Fibroblast of the conjunctiva (primary cell): ENCODE measurements at regions not wholly inside any gene's neighbourhood (a gene's known extent, or its start where the extent isn't known, plus 50 kb on each side); places are given as distances from the start of the nearest gene placed in this dataset.

ENCODE experiments used
- DNase-seq: peaks from one replicate; pipeline ENCODE4 v3.0.0-alpha.2; 2010; ENCODE audit warnings: low read depth

DNA sequence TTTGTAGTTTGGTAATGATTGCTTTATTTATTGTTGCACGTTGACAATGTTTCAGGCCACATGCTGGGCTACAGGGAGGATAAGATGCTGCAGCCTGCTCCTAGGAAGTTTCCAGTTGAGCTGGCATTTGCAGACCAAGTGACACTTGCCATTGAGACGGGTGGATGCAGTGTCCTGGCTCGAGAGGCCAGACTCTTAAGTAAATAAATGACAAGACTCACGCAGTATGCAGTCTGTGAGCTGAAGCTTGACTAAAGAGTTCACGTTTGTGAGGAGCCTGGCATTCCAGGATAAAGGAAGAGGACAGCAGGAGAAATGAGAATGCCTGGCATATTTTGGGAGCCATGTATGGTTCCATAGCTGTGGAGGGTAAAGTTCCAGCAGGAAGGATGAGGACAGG, 105.8 kb downstream of the BAMBI start:
- DNase-seq = no peak

DNA sequence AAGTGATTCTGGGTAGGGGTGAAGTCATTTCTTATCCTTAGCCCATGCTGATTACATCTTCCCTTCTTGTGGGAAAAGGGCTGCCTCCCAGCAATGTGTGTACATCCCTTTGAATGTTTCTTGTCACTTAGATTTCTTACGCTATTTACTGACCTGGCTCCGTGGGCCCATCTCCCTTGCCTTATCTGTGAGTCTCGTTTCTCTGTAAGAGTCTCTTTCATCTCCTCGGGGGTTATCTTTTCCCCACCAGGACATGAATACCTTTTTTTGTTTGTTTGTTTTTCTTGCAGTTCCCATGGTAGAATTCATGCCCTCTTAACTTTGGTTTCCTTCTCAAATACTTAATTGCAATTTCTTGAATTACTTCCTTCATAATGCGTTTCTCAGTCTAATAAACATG, 107.7 kb downstream of the BAMBI start:
- DNase-seq = no peak

DNA sequence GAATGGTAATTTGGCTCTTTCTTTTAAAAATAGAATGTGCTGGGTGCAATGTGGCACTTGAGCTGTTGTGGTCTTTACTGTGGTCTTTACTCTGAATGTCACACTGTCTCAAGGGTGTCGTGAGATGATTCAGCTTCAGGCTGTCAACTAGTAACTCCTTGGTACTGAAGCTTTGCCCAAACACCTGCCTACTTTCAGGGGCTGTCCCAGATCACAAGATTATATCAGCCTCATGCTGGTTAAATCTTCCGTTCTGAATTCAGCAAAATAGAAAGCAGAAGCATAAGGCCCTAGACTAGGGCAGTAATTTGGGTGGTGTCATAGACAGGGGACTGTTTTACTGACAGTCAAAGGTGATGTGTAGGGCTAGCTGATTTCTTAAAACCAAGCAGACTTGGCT, 110.9 kb downstream of the BAMBI start:
- DNase-seq = no peak

DNA sequence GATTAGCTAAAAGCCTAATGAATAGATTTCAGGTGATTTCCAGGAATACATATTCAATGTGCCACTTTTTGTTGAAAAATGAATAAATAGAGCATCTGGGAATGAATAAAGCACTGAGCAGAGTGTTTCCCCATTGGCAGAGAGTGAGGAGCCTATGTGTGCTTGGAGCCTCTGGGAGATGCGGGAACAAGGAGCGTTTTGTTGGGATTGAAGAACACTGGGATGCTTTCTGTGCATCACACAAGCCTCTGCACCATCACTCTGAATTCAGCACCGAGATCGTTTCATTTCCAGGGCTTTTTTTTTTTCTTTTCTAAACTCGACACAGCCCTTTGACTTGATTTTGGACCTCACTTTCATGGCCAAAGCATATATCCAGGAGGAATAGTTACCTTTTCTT, 111.4 kb downstream of the BAMBI start:
- DNase-seq = no peak

DNA sequence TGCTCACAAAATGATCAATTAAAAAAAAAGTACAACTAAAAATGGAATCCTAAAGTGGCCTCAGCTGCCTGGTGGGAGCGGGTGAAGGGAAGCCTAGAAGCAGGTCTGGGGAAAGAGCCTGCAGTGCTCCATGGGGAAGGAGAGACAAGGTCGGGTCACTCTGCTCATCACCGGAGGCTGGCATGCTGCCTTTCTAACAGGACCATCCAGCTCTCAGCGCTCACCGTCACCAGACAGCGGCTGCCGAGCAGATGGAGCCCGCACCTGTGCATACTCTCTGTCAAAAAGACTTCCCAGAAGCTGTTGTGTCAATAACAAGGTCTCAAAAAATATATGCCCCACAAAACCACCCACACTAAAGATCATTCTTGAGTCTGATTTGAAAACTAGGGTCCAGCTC, 112.8 kb downstream of the BAMBI start:
- no peak for DNase-seq

DNA sequence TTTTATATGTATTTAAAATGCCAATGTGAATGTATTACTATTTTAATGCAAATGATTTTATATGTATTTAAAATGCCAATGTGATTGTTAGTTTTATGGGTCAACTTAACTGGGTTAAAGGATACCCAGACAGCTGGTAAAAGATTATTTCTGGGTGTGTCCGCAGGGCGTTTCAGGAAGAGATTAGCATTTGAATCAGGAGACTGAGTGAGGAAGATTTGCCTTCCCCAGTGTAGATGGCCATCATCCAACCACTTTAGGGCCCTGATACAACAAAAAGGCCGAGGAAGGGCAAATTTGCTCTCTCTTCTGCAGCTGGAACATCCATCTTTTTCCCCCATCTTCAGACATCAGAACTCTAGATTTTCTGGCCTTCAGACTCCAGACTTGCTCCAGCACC, 116.2 kb downstream of the BAMBI start:
- no peak for DNase-seq

DNA sequence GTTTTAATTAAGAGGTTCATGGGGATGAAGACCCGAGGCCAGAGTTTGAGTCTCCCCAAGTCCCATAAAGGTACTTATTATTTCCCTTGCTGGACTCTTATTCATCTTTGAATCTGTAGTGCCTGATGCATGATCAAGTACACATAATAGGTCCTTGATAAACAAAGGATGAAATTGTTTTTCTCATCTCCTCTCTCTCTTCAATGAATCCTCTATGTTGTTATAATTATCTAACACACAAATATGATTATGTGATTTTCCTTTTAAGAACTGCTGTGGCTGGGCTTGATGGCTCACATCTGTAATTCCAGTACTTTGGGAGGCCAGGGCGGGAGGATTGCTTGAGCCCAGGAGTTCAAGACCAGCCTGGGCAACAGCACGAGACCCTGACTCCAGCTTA, 117.7 kb downstream of the BAMBI start:
- DNase-seq = no peak

DNA sequence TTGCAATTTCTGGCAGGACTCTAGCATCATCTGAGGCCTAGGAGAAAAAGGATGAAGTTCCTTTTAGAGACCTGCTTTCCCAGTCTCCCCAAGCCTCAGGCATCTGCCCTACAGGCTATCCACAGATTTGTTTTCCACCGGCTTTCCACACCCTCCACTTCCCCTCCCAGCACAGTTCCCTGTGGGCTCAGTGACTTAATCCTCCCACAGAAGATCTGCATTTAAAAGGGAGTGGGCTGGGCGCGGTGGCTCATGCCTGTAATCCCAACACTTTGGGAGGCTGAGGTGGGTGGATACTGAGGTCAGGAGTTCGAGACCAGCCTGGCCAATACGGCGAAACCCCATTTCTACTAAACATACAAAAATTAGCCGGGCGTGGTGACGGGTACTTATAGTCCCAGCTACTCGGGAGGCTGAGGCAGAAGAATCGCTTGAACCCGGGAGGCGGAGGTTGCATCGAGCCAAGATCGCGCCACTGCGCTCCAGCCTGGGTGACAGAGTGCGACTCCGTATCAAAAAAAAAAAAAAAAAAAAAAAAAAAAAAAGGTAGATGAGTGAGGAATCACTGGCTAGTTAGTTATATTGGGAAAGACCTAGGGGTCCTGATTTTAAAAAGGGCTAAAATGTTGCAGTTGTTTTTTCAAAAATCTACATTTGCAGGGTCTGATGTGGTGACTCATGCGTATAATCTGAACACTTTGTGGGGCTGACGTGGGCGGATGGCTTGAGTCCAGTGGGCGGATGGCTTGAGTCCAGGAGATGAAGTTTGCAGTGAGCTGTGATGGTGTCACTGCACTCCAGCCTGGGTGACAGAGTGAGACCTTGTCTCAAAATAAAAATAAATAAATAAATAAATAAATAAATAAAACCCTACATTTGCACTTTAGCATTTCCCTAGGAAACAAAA, 119.5 kb downstream of the BAMBI start:
- DNase-seq = peak; percentile 12

DNA sequence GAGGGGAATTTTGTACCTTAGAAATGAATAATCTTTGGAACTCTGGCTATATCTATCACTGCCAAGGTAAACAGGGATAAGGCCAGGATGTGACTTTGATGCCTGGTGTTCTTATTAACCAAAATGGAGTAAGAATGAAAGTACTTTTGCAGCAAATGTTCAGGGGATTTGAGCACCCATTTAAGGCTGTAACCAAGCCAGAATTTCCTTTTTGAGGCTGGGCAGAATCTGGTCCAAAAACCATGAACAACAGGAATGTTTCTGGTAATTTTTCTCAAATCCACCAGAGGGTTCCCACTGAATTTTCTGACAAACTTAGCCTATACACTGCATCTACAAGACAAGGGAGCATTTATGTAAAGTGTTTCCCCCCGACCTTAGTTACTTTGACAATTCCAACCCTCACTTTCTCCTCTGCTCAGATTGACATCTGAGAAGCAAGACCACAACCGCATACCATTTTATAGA, 120.6 kb downstream of the BAMBI start:
- no peak for DNase-seq

DNA sequence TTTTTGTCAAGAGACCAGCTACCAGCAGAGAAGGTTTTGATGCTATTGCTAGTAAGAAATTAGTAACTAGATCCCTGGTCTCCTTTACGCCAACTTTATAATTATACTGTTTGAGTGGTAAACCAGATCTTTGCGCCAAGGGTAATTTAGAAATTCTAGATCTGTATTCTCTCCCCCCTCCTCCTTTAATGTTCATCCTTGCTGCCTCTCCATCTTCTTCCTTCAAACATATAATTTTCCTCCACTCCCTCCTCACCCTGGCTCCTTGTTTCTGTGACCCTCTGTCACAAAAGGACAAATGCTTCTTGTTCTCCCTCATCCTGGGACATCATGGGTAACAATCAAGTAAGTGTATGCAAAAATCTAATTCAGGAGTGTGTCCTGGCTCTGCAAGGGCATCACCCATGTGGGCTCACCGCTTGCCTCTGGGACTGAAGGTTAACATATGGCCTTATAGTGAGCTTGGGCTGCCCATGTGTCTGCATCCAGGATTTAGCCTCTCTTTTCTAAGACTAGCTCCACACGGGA, 121.2 kb downstream of the BAMBI start:
- DNase-seq = no peak

DNA sequence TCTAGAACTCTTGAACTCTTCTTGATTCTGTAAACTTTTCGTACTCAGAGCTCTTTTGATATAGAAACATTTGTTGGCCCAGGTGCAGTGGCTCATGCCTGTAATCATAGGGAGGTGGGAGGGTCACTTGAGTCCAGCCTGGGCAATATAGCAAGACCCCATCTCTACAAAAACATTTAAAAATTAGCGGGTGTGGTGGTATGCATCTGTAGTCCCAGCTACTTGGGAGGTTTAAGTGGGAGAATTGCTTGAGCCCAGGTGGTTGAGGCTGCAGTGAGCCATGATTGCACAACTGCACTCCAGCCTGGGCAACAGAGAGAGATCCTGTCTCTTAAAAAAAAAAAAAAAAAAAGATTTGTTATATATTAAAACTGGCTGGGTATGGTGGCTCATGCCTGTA, 121.6 kb downstream of the BAMBI start:
- no peak for DNase-seq

DNA sequence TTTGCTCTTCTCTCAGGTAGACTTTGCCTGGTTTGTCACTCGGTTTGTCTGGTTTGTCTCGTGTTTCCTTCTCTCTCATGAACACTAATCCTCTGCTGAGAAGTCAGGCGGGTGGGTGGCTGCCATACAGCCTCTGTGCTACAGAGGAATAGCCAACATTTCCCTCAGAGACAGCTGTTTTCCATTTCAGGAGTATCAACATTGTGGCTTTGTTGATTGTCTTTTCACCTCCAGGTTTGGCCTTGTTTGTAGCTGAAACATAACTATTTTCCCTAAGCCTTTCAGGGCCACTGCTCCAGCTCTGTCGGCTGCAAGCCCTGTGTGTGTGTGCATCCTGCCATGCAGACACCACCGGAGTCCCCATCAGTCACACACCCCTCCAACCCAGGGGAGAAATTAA, 122.8 kb downstream of the BAMBI start:
- no peak for DNase-seq

DNA sequence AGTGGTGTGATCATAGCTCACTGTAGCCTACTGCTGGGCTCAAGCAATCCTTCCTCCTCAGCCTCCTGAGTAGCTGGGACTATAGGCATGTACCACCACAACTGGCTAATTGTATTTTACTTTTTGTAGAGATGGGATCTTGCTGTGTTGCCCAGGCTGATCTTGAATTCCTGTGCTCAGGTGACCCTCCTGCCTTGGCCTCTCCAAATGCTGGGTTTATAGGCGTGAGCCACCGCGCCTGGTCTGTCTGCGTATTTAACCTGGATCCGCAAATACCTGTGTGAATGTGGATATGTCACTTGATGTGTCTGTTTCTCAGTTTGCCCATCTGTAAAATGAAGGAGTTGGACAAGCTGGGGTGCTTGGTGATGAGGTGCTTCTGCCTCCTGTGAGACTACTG, 123.9 kb downstream of the BAMBI start:
- DNase-seq = no peak

DNA sequence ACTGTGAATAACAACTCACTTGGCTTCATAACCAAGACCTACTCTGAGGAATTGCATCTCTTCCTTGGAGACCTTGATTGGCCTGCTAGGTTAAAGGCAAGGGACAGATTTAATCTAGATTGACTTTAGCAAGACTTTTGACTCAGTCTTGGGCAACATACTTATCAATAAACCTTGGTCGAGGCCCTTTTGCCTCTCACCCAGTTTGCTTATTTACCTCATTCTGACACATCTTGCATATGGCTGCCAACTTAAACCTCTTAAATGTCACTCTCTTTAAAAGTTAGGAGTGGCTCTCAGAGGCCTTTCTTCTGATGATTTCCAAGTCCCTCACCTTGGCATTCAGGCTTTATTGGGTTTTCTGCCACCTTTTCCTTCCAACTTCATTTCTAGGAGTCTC, 124.5 kb downstream of the BAMBI start:
- no peak for DNase-seq

DNA sequence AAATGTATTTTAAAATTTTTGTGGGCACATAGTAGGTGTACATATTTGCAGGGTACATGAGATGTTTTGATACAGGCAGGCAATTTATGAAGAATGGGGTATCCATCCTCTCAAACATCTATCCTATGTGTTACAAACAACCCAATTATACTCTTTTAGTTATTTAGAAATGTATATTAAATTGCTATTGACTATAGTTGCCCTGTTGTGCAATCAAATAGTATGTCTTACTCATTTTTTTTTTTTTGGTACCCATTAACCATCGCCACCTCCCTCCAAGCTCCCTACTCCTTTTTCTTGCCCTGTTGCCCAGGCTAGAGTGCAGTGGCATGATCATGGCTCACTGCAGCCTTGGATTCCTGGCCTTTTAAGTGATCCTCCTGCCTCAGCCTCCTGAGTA, 128.1 kb downstream of the BAMBI start:
- DNase-seq = no peak

DNA sequence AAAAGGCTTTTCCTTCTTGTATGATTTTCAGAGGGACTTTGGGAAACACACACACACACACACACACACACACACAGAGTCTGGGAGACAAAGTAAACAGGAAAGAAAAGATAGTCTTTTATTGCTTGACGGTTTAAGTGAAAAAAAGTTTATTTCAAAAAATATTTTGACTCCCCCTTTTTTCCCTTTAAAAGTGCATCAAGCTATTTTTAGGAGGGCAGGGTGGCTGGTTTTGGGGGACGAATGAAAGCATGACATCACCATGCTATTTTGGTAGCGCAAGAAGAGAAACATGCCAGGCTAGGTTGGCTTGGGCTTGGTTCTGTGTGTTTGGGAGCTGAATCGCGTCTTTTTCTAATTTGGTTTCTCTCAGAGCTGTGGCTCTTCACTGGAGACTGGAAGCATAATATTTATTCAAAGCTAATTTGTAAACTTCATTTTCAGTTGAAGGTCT, 129.2 kb downstream of the BAMBI start:
- DNase-seq = no peak

DNA sequence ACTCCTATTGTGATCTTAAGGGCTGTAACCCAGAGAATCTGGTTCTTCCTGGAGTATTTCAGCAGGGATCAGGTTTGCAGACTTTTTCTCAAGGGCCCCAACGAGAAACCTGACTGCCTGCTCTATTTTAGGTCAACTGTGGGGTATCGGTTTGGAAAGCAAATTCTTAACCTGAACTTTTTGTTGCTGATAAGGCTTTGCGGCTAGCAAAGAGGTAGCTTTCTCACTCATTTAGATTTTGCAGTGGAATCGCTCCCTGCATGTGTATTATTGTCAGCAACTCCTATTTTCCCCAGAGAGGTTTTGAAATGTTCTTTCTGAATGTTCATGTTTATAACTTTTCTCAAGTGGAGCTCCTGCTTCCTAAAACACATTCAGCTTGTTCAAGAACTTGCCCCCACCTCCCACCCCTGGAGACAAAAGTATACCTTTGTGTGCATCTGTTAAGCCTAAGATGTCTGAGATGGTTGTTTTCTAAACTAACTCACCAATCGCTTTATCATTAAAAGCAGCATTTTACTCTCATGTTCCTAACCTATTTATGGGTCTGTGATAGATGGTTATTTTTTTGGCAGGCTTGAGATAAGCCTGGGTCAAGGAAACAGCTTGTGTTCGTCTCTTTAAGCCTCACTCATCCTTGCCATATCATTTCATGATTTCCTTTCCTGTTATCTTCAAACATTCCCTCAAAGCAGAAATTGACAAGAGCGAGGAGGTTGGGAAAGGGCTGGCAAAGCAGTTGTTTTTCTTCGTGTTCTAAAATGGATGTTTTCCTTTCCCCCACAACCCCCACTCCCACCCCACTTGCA, 129.8 kb downstream of the BAMBI start:
- no peak for DNase-seq

DNA sequence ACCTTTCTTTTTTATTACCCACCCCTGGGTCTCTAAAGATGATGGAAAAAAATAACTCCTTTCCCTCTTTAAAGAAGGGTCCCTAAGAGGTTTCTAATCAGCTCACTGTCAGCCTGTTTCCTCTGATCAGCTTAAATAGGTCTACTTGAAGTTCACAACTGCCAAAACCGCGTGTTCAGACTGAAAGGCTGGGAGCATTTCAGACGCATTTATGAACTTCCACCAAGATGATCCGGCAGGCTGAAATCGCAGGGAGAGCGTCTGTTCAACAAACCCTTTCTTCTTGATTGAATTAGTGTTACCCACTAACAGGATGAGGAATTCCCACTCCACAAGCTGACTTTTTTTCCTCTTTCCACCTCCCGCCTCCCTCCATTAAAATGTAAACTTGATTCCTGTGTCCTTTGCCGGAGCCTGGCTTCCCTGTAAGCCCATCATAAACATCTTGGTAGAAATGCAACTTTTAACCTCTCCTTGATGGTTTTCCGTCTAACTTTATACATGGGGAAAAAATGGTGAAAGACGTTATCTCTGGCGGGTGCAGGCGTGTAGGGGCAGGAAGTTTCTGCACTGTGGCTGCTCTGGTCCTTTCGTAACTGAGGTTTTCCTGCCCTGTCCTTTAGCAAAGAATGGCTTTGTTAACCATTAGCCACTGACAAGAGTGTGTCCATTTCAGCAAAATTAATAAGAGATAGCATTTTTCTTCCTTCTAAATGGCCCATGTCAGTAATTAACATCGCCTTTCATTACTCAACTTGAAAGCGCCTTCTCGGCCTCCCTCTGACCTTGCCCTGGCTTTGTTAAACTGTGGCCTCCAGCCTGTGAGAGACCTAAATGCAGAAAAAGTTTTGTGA, 130.7 kb downstream of the BAMBI start:
- no peak for DNase-seq

DNA sequence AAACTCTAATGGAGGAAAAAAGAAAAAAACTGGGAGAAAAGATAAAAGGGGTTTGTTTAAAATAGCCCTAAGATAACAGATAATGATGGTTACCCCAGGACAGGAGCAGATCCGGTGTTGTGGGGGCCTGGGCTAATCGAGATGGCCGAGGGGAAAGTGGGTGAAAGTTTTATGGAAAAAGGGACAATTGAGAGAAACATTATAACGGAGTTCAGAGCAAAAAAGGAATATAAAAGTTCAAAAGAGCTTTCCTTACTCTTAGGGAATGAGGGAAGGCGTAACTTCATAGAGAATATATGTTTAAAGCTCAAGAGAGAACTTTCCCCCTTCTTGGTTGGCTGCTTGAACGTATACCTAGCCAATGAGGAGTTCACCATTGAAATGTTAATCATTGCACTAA, 131.4 kb downstream of the BAMBI start:
- DNase-seq = no peak

DNA sequence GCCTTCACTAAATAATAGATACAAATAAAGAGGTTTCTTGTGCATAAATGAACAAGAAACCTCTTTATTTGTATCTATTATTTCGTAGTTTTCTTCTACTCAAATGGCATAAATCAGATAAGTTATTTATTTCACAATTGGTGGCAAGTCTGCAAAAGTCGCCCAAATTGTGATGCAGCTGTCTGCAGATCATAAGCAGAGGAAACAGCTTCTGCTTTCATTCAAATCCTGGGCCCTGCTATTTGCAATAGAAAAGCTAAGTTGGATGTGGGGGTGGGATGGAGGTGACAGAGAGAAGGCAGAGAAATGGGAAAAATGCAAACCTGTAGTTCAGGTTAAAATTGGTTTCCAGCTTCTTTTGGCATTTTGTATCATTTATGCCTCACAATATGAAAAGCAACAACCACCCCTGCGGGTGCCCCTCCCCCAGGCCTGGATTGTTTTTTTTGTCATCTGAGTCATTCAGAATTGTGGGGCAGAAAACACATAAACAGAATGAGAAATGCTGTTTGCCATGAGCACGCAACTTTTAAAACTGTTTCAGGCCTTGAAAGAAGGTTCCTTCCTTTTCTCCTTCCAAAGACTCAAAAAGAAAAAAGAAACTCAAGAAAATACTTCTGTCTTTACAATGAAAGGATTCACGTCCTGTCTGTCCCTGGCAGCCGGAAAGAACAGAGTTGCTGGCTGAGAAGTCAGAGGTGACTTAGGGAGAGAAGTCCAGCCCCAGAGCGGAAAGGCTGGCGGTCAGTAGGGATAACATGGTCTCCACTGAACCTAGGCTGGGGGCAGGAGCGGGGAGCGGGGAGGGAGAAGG, 132.9 kb downstream of the BAMBI start:
- DNase-seq = no peak
